ENCODE measurements at regions not wholly inside any gene's neighbourhood (a gene's known extent, or its start where the extent isn't known, plus 50 kb on each side); places are given as distances from the start of the nearest gene placed in this dataset.
"Not testable (repeated sequence)": the region's sequence is repeated elsewhere in the genome, so short reads cannot be mapped to it uniquely, and the experiment has no call there.

DNA sequence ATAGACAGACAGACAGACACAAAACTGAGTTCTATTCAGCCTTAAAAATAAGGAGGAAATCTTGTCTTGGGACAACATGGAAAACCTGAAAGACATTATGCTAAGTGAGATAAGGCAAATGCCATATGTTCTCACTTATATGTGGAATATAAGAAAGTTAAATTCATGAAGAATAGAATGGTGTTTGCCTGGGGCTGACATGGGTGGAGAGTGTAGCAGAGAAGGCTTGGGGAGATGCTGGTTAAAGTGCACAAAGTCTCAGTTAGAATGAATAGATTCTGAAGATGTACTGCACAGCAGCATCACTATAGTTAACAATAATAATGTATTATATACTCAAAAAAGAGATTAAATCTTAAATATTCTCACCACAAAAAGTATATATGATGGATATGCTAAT, 355.5 kb downstream of the LRRIQ3 start:
- no peak for DNase-seq

DNA sequence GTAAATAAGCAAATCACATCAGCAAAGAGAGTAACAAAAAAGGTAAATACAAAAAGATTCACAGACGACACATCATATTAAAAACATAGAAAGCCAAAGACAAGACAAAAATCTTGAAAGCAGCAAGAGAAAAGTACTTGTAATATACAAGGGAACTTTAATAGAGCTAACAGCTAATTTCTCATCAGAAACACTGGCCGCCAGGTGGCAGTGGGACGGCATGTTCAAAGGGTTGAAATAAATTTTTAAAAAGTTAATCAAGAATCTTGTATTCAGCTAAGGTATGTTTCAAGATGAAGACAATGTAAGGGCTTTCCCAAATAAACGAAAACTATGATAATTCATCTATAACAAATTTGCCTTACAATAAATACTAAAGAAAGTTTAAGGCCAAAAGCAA, 358.1 kb downstream of the LRRIQ3 start:
- DNase-seq: peak in 1 of 2 experiments; percentile 2

GRCh38 chr1:73832276-73833181, 365.4 kb downstream of the LRRIQ3 start:
- no peak for DNase-seq

DNA sequence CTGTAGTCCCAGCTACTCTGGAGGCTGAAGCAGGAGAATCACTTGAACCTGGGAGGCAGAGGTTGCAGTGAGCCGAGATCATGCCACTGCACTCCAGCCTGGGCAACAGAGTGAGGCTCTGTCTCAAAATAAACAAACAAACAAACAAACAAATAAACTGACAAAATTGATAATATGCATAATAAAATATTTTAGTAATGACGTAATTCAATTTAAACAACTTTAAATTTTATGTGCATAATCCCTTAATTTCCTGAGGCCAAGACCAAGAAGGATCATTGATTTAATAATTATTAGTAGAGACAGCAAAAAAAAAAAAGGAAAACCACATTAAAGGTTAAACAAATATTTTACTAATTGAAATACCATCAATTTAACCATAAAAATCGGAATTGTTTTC, 370.7 kb downstream of the LRRIQ3 start:
- not testable (repeated sequence) for DNase-seq

- no peak for DNase-seq
These were observed 373.9 kb downstream of the LRRIQ3 start for GRCh38 chr1:73824065-73824464.

DNA sequence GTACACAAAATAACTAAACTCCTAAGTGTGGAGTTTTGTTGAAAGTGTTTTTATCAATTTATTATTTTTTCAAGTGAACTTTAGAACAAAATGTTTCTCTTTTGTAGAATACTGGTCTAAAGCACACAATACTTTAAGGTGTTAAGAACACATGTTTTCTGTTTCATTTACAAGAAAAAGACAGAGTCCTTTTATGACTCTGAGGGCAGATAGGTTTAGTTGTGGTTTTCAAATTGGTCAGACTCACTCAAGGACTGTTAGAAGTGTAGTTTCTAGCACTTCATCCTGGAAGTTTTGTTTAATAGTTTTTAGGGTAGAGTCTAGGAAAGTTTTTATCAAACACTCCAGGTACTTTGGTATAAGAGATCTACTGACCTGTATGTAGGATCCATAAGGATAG, 376.5 kb downstream of the LRRIQ3 start:
- DNase-seq: no peak

GRCh38 chr1:73820843-73821242, 377.1 kb downstream of the LRRIQ3 start:
- DNase-seq: no peak

DNA sequence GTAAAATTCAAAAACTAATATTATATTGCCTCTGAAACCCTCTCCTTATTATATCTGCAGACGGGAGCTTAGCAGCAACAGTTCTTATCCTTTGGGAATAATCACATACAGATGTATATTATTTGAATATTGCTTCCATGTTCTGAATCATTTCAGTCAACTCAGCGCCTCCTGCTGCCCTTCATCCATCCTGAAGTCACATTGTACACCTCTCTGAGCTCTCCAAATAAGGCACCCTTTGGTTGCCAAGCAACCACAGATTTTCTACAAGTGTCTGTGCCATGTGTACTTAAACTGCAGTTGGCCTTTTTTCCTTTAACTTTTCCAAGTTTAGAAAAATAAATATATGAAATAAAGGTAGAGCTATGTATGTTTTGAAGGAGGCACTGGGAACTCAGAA, 384.3 kb downstream of the LRRIQ3 start:
- DNase-seq: no peak

DNA sequence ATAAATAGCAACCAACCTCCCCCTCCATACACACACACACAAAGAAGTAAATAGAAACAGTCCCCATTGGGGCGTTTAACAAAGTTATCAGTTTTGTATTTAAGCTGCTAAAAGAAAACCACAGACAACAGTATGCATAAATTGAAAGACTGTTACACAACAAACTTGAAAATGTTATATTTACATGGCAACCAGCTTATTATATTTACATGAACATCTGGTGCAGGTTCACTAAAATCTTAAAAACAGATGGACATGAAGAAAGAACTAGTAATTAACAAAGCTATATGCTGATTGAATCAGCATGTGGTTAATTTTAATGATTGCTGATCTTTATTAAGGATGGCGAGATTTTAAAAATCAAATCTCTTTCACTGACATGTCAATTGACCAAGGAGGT, 384.7 kb downstream of the LRRIQ3 start:
- DNase-seq: no peak

DNA sequence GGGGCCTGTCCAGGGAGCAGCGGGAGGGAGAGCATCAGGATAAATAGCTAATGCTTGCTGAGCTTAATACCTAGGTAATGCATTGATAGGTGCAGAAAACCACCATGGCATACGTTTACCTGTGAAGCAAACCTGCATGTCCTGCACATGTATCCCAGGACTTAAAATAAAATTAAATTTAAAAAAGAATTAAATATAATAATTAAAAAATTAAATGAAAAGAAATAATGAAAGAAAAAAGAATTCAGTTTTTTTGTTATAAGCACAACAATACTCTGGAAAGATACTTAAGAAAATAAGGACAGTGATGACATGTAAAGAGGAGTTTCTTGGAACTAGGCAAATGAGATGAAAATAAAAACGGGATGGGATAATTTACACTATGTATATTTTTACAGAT, 386.2 kb downstream of the LRRIQ3 start:
- DNase-seq: no peak

GRCh38 chr1:73804935-73805334, 393.0 kb downstream of the LRRIQ3 start:
- DNase-seq: no peak

DNA sequence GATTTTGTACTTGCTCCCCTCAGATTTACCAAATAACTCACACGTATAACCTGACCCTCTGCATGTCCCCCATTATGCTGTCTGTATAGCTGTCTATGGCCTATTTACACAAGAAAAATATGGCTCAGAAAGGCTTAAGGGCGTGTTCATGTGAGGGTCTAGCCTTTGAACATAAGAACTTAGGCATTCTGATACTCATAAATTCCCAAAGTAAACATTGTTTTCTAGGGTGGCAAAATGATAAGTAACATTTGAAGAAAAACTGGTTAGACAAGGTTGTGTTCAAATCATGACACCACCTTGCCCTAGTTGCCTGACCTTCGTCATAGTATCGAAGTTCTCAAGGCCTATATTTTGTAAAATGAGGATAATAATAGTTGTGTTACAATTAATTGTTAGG, 394.6 kb downstream of the LRRIQ3 start:
- DNase-seq: no peak

- no peak for DNase-seq
These were observed 396.0 kb downstream of the LRRIQ3 start for GRCh38 chr1:73801912-73802429.

- DNase-seq: no peak
These were observed 397.6 kb downstream of the LRRIQ3 start for GRCh38 chr1:73800376-73800775.

DNA sequence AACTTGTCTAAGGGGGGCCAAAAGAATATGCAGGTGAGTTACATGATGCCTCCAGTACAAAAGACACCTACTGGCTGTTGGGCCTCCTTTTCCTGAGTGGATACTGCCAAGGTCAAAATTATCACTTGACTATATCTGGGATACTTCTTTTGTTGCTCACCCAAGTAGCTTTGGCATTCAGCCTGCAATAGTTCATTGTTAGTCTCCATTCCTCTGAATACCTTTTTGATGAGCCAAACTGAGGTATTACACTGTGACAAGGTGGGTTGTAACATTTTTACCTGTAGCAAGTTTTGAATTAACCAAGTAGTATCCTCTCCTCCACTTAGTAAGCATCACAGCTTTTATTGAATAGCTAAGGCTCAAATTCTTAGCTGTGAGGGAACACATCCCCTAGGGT, 408.0 kb downstream of the LRRIQ3 start:
- no peak for DNase-seq

- no peak for DNase-seq
These were observed 413.9 kb downstream of the LRRIQ3 start for GRCh38 chr1:73784026-73784425.

DNA sequence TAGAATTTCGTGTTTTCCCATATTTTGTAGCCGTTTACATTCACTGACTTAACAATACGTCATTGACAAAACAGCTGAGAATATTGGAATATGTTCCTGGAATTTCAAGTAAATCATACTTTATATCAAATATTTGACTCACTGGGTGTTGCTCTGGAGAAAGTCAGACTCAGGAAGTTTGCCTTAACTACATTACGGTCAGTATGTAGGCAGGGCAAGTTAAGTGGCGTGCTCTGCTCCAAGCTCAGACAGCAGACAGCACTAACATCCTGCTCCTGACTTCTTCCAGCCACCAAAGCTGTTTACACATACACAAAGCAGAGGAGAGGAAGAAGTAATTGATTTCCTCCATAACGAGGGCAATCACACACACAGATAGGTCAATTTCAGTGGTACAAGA, 414.6 kb downstream of the LRRIQ3 start:
- DNase-seq: no peak

- no peak for DNase-seq
These were observed 415.1 kb downstream of the LRRIQ3 start for GRCh38 chr1:73782901-73783300.

GRCh38 chr1:73781251-73781650, 416.7 kb downstream of the LRRIQ3 start:
- DNase-seq: no peak

- no peak for DNase-seq
These were observed 419.5 kb downstream of the LRRIQ3 start for GRCh38 chr1:73778471-73778870.

GRCh38 chr1:73775896-73776295, 422.1 kb downstream of the LRRIQ3 start:
- DNase-seq: no peak

- DNase-seq: no peak
These were observed 425.0 kb downstream of the LRRIQ3 start for GRCh38 chr1:73772941-73773340.

- DNase-seq: no peak
These were observed 426.6 kb downstream of the LRRIQ3 start for GRCh38 chr1:73771396-73771795.

DNA sequence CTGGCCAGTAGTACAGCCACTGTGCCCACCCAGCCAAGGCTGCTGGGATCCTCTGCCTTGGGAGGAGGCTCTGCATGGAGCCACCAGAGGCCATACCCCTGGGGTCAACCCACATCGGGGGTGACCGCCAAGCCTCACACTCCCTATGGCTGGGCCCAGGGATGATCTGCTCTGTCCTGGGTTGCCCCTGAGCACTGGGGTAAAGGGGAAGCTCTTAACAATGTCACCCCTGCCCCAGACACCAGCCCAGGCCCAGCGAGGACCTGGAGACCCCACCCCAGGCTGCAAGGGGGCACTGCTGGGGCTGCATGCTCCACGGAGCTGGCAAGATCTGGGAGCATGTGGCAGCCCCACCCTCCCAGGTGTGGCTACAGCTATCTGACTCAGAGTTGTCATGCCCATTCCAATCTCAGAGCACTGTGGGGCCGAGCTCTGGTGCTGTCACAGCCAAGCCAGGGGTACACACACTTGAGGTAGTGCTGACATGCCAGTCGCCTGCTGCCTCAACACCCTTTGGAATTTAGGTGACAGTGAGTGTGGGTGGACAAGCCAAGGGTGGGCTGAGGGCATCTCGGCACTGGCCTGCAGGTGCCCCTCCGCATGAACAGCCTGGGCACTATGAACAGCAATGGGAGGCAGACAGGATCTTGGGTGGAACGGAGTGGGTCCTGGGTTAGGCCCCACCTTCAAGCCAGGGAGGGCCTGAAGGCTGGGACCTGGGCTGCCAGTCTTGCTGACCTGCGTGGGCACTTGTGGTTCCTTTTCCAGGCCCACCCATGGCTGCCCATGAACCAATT, 427.7 kb downstream of the LRRIQ3 start:
- no peak for DNase-seq

All from SW 1271 (cell line).